HG03108 (cell line): ENCODE measurements at regions not wholly inside any gene's neighbourhood (a gene's known extent, or its start where the extent isn't known, plus 50 kb on each side); places are given as distances from the start of the nearest gene placed in this dataset.
"Not testable (repeated sequence)": the region's sequence is repeated elsewhere in the genome, so short reads cannot be mapped to it uniquely, and the experiment has no call there.

ENCODE experiments used
- ATAC-seq: cut with Tn5 transposase; IDR thresholded peaks from one replicate; pipeline ENCODE4 v1.9.1; 2021; ENCODE audit warnings: moderate library complexity; ENCODE audit not compliant: unreplicated experiment

GRCh38 chr2:192828175-192828574 is 633.4 kb upstream of the TMEFF2 start:
- no peak for ATAC-seq

GRCh38 chr2:192827735-192828134 is 633.0 kb upstream of the TMEFF2 start:
- ATAC-seq, result no peak

GRCh38 chr2:192814376-192814775 is 619.6 kb upstream of the TMEFF2 start:
- no peak for ATAC-seq

GRCh38 chr2:192813341-192813740 is 618.6 kb upstream of the TMEFF2 start:
- ATAC-seq, result no peak

GRCh38 chr2:192809173-192809572 is 614.4 kb upstream of the TMEFF2 start:
- no peak for ATAC-seq

GRCh38 chr2:192783643-192784042 is 588.9 kb upstream of the TMEFF2 start:
- ATAC-seq, result no peak

- no peak for ATAC-seq
Observed at GRCh38 chr2:192775459-192776262, 580.9 kb upstream of the TMEFF2 start.

GRCh38 chr2:192775011-192775410 is 580.3 kb upstream of the TMEFF2 start:
- ATAC-seq, result no peak

GRCh38 chr2:192773044-192773443 is 578.3 kb upstream of the TMEFF2 start:
- no peak for ATAC-seq

- ATAC-seq, result no peak
Observed at GRCh38 chr2:192749611-192750200, 555.0 kb upstream of the TMEFF2 start.

GRCh38 chr2:192741889-192742288 is 547.2 kb upstream of the TMEFF2 start:
- no peak for ATAC-seq

GRCh38 chr2:192735447-192735846 is 540.7 kb upstream of the TMEFF2 start:
- no peak for ATAC-seq

GRCh38 chr2:192729369-192729768 is 534.6 kb upstream of the TMEFF2 start:
- no peak for ATAC-seq

- ATAC-seq, result no peak
Observed at GRCh38 chr2:192725991-192726390, 531.3 kb upstream of the TMEFF2 start.

GRCh38 chr2:192719629-192720028 is 524.9 kb upstream of the TMEFF2 start:
- ATAC-seq, result no peak

GRCh38 chr2:192718340-192718739 is 523.6 kb upstream of the TMEFF2 start:
- no peak for ATAC-seq

- no peak for ATAC-seq
Observed at GRCh38 chr2:192700934-192701333, 506.2 kb upstream of the TMEFF2 start.

- ATAC-seq, result no peak
Observed at GRCh38 chr2:192697880-192698279, 503.1 kb upstream of the TMEFF2 start.

GRCh38 chr2:192696857-192697256 is 502.1 kb upstream of the TMEFF2 start:
- no peak for ATAC-seq

GRCh38 chr2:192687015-192687414 is 492.3 kb upstream of the TMEFF2 start:
- ATAC-seq, result no peak

GRCh38 chr2:192682511-192682910 is 487.8 kb upstream of the TMEFF2 start:
- ATAC-seq, result not testable (repeated sequence)

GRCh38 chr2:192675681-192676080 is 480.9 kb upstream of the TMEFF2 start:
- ATAC-seq, result no peak
